Neuronal stem cell (in vitro differentiated cells): ENCODE measurements at regions not wholly inside any gene's neighbourhood (a gene's known extent, or its start where the extent isn't known, plus 50 kb on each side); places are given as distances from the start of the nearest gene placed in this dataset.

Experiments used
- DNase-seq: peaks from one replicate; pipeline ENCODE4 v3.0.0-alpha.2; 2013; ENCODE audit warnings: low spot score
- H2AFZ ChIP-seq: one replicate; pipeline ENCODE4 v1.6.1; 2013; ENCODE audit warnings: mild to moderate bottlenecking, low read length, inconsistent platforms
- H2AK5ac ChIP-seq: 2 replicates; pipeline ENCODE4 v1.6.1; 2013; ENCODE audit warnings: low read depth, mild to moderate bottlenecking, inconsistent platforms, low read length, moderate library complexity, mixed read lengths
- H2BK120ac ChIP-seq: 2 replicates; pipeline ENCODE4 v1.6.1; 2013; ENCODE audit warnings: low read depth, mild to moderate bottlenecking, inconsistent platforms, low read length, moderate library complexity, mixed read lengths
- H2BK12ac ChIP-seq: one replicate; pipeline ENCODE4 v1.6.1; 2013; ENCODE audit warnings: low read length, inconsistent platforms
- H2BK15ac ChIP-seq: 2 replicates; pipeline ENCODE4 v1.6.1; 2013; ENCODE audit warnings: mild to moderate bottlenecking, low read length, inconsistent platforms, mixed read lengths
- H2BK5ac ChIP-seq: one replicate; pipeline ENCODE4 v1.6.1; 2013; ENCODE audit warnings: inconsistent platforms, mild to moderate bottlenecking, low read length, moderate library complexity
- H3K14ac ChIP-seq: one replicate; pipeline ENCODE4 v1.6.1; 2013; ENCODE audit warnings: low read length, inconsistent platforms
- H3K18ac ChIP-seq: 2 replicates; pipeline ENCODE4 v1.6.1; 2013; ENCODE audit warnings: low read length, inconsistent platforms
- H3K23ac ChIP-seq: 2 replicates; pipeline ENCODE4 v1.6.1; 2013; ENCODE audit warnings: low read depth, mild to moderate bottlenecking, mixed read lengths, low read length, inconsistent platforms; ENCODE audit not compliant: poor library complexity
- H3K27ac ChIP-seq: replicated peaks from 3 replicates; pipeline ENCODE4 v1.5.1; 2013; ENCODE audit warnings: low read length, inconsistent platforms
- H3K27me3 ChIP-seq, 3 experiments: 2 replicates each; pipeline ENCODE4 v1.6.1; 2013; ENCODE audit warnings: low read length in 3 of 3, mild to moderate bottlenecking in 2 of 3, inconsistent platforms in 1 of 3, low read depth in 1 of 3, mixed read lengths in 1 of 3, moderate library complexity in 1 of 3; ENCODE audit not compliant: control insufficient read depth in 3 of 3, insufficient read depth in 3 of 3
- H3K36me3 ChIP-seq, 2 donors: replicated peaks in 1 of 2; 2 replicates each; pipeline ENCODE4 v1.6.1; 2013; ENCODE audit warnings: low read length in 2 of 2; ENCODE audit not compliant: control insufficient read depth in 2 of 2, insufficient read depth in 2 of 2
- H3K4ac ChIP-seq: 2 replicates; pipeline ENCODE4 v1.6.1; 2013; ENCODE audit warnings: inconsistent platforms, mild to moderate bottlenecking, low read length, moderate library complexity
- H3K4me1 ChIP-seq, 2 donors: 1 replicate in 1 of 2; 2 replicates in 1 of 2; pipeline ENCODE4 v1.6.1; 2013; ENCODE audit warnings: low read length in 2 of 2, low read depth in 1 of 2; ENCODE audit not compliant: control insufficient read depth in 2 of 2, insufficient read depth in 1 of 2
- H3K4me2 ChIP-seq: one replicate; pipeline ENCODE4 v1.6.1; 2013; ENCODE audit warnings: mild to moderate bottlenecking, low read length, inconsistent platforms; ENCODE audit not compliant: insufficient read depth, poor library complexity, severe bottlenecking
- H3K4me3 ChIP-seq, 2 donors: 2 replicates each; pipeline ENCODE4 v1.5.1; 2013; ENCODE audit warnings: low read length in 2 of 2, mild to moderate bottlenecking in 2 of 2, inconsistent platforms in 1 of 2, moderate library complexity in 1 of 2
- H3K79me1 ChIP-seq: one replicate; pipeline ENCODE4 v1.6.1; 2013; ENCODE audit warnings: low read depth, mild to moderate bottlenecking, inconsistent platforms, low read length, moderate library complexity
- H3K9ac ChIP-seq: one replicate; pipeline ENCODE4 v1.6.1; 2013; ENCODE audit warnings: mild to moderate bottlenecking, low read depth, low read length, inconsistent platforms; ENCODE audit not compliant: poor library complexity
- H3K9me3 ChIP-seq, 2 donors: replicated peaks in 1 of 2; 2 replicates each; pipeline versions ENCODE3 to v1.6.1; 2013; ENCODE audit warnings: low read length in 2 of 2, mild to moderate bottlenecking in 2 of 2, inconsistent platforms in 1 of 2, low read depth in 1 of 2, mixed read lengths in 1 of 2, moderate library complexity in 1 of 2; ENCODE audit not compliant: control insufficient read depth in 2 of 2, insufficient read depth in 1 of 2
- H4K8ac ChIP-seq: one replicate; pipeline ENCODE4 v1.6.1; 2013; ENCODE audit warnings: low read depth, mild to moderate bottlenecking, inconsistent platforms, low read length, moderate library complexity
- H4K91ac ChIP-seq: one replicate; pipeline ENCODE4 v1.6.1; 2013; ENCODE audit warnings: low read length, low read depth, mild to moderate bottlenecking, inconsistent platforms; ENCODE audit not compliant: poor library complexity
- WGBS, 2 donors: extraction: QIAGEN DNeasy Blood & Tissue Kit; methylation state at CpG; one replicate each; pipeline ENCODE4 v1.1.7; 2013; ENCODE audit warnings: missing lambda C conversion rate in 2 of 2, mixed read lengths in 1 of 2; ENCODE audit not compliant: insufficient read length in 2 of 2, insufficient replicate concordance in 1 of 2; ENCODE audit errors: extremely low coverage in 2 of 2; 5-methylcytosine and 5-hydroxymethylcytosine counted together

DNA sequence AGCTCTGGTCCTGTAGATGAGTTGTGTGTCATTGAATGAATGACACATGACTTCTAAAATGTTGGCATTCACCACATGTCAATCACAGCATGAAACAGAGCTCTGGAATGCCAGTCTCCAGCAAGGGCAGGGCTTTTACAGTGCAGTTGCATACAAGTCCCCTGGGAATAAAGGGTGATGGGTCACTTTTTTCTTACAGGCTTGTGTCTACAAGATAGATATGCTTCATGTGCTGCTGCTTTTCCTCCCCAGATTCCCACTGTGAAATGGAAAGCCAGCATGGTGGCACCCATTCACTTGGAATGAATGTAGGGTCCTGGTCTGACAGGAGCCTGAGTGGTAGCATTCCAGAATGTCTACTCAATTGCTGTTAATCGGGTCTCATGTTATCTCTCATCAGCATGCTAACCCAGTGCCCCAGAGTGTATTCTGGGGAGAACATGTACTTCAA is 159.1 kb upstream of the KIT start:
- Histone ChIP-seq H4K91ac (no peak overlapping the region), H4K8ac (no peak overlapping the region), H2AK5ac (no peak overlapping the region), H3K4me3 (no peak overlapping the region), H2BK15ac (no peak overlapping the region), H3K9me3 (no peaks in the 10 kb centered on the region), H3K4me2 (no peak overlapping the region), H3K79me1 (no peaks in the 10 kb centered on the region), H3K27me3 (no peaks in the 10 kb centered on the region), H2BK12ac (no peak overlapping the region), H2BK120ac (no peak overlapping the region), H2AFZ (no peak overlapping the region), H3K4me1 (peaks cover 4 to 18% of the 10 kb centered on the region in 2 donors), H3K23ac (no peak overlapping the region), H3K14ac (no peak overlapping the region), H2BK5ac (no peak overlapping the region), H3K18ac (no peak overlapping the region), H3K4ac (no peak overlapping the region), H3K36me3 (no peaks in the 10 kb centered on the region), H3K27ac (no peak overlapping the region), H3K9ac (no peak overlapping the region)
- DNase-seq, result no peak
- WGBS, 2 donors, result no CpG with 5 or more reads among the region's 1 CpG

DNA sequence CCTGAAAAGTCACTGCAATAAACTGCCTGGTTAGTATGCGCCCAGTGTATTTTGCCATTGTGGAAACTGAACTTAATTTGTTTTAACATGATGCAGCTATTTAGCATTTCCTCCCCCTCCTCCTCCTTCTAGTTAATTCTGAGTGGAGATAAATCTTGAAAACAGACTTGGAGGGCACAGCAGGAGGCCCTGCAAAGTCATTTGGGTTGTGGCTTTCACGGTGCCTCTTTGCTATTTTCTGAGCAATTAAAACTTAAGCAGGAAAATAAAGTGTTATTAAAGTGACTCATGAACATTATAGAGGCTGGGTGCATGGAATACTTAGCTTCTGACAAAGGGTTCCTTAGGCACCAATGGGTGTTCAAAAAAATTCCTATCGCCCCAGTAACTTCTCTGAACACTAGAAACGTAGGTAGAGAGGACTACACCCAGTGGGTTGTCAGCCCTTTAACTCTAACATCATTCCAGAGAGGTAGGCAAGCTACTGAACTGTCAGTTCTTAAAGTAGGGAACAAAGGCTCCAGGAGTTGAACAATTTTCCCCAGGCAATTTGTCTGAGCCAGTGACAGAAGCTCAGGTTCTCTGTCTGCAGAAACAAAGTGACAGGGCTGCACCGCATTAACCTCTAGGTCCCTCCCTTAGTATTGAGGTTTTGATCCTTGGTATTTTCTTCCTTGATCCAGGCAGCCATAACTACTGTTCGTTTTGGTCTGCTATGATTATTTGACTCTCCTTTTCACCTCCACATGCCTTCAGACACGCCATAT is 158.3 kb upstream of the KIT start:
- H3K4ac ChIP-seq, result no peak overlapping the region
- no peak overlapping the region for H2BK12ac ChIP-seq
- H2BK5ac ChIP-seq, result no peak overlapping the region
- H3K4me1 ChIP-seq, result peaks cover 4 to 18% of the 10 kb centered on the region in 2 donors
- no peak overlapping the region for H3K18ac ChIP-seq
- H2AK5ac ChIP-seq, result no peak overlapping the region
- no peaks in the 10 kb centered on the region for H3K27me3 ChIP-seq
- H3K9me3 ChIP-seq, result no peaks in the 10 kb centered on the region
- no peak overlapping the region for H3K4me3 ChIP-seq
- no peak overlapping the region for H4K8ac ChIP-seq
- no peak overlapping the region for H2AFZ ChIP-seq
- no peak for DNase-seq
- no peak overlapping the region for H4K91ac ChIP-seq
- H3K14ac ChIP-seq, result no peak overlapping the region
- no peak overlapping the region for H3K4me2 ChIP-seq
- no peaks in the 10 kb centered on the region for H3K79me1 ChIP-seq
- H3K36me3 ChIP-seq, result no peaks in the 10 kb centered on the region
- no peak overlapping the region for H2BK15ac ChIP-seq
- H3K23ac ChIP-seq, result no peak overlapping the region
- no peak overlapping the region for H3K27ac ChIP-seq
- no CpG with 5 or more reads among the region's 7 CpGs for WGBS, 2 donors
- no peak overlapping the region for H3K9ac ChIP-seq
- H2BK120ac ChIP-seq, result no peak overlapping the region

- DNase-seq, result no peak
- Histone ChIP-seq H2BK120ac (no peak overlapping the region), H2AFZ (no peak overlapping the region), H3K79me1 (no peaks in the 10 kb centered on the region), H2BK12ac (no peak overlapping the region), H4K91ac (no peak overlapping the region), H3K4me3 (no peak overlapping the region), H3K27ac (no peak overlapping the region), H3K23ac (no peak overlapping the region), H3K4me1 (peaks cover 0 to 4% of the 10 kb centered on the region in 2 donors), H3K14ac (no peak overlapping the region), H3K4ac (no peak overlapping the region), H3K4me2 (no peak overlapping the region), H3K36me3 (no peaks in the 10 kb centered on the region), H2BK15ac (no peak overlapping the region), H2BK5ac (no peak overlapping the region), H4K8ac (no peak overlapping the region), H2AK5ac (no peak overlapping the region), H3K9me3 (no peaks in the 10 kb centered on the region), H3K18ac (no peak overlapping the region), H3K9ac (no peak overlapping the region), H3K27me3 (no peaks in the 10 kb centered on the region)
Observed at GRCh38 chr4:54505362-54505761, 152.4 kb upstream of the KIT start.

DNA sequence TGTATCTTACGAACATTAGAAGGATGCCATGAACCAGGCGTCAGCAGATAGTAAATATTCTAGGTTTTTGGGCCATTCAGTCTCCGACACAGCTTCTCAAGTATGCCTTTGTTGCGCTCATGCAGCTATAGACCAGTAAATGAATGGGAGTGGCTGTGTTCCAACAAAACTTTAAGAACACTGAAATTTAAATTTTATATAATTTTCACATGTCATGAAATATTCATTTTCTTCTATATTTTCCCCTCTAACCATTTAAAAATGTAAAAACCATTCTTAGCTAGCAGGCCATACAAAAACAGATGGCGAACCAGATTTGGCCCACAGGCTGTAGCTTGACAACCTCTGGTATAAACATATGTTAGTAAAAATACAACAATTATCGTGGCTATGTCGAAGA is 151.8 kb upstream of the KIT start:
- no peak overlapping the region for H2BK5ac ChIP-seq
- no CpG with 5 or more reads among the region's 7 CpGs for WGBS, 2 donors
- H3K14ac ChIP-seq, result no peak overlapping the region
- H2BK15ac ChIP-seq, result no peak overlapping the region
- no peak overlapping the region for H2AK5ac ChIP-seq
- H4K8ac ChIP-seq, result no peak overlapping the region
- no peak overlapping the region for H2AFZ ChIP-seq
- H2BK12ac ChIP-seq, result no peak overlapping the region
- no peak overlapping the region for H3K23ac ChIP-seq
- DNase-seq, result no peak
- no peak overlapping the region for H2BK120ac ChIP-seq
- no peaks in the 10 kb centered on the region for H3K9me3 ChIP-seq
- no peak overlapping the region for H3K27ac ChIP-seq
- H3K79me1 ChIP-seq, result no peaks in the 10 kb centered on the region
- no peak overlapping the region for H3K4me3 ChIP-seq
- H3K9ac ChIP-seq, result no peak overlapping the region
- peaks cover 0 to 7% of the 10 kb centered on the region in 2 donors for H3K4me1 ChIP-seq
- H4K91ac ChIP-seq, result no peak overlapping the region
- H3K36me3 ChIP-seq, result no peaks in the 10 kb centered on the region
- H3K27me3 ChIP-seq, result no peaks in the 10 kb centered on the region
- H3K4ac ChIP-seq, result no peak overlapping the region
- H3K18ac ChIP-seq, result no peak overlapping the region
- no peak overlapping the region for H3K4me2 ChIP-seq
